Ureter (tissue), 1 donor: ENCODE measurements at regions not wholly inside any gene's neighbourhood (a gene's known extent, or its start where the extent isn't known, plus 50 kb on each side); places are given as distances from the start of the nearest gene placed in this dataset.

Source experiments
- DNase-seq: peaks from one replicate; pipeline ENCODE4 v3.0.0-alpha.2; 2020; ENCODE audit warnings: low spot score
- donor health status: DM: yes; HTN: yes; CAD: no.

DNA sequence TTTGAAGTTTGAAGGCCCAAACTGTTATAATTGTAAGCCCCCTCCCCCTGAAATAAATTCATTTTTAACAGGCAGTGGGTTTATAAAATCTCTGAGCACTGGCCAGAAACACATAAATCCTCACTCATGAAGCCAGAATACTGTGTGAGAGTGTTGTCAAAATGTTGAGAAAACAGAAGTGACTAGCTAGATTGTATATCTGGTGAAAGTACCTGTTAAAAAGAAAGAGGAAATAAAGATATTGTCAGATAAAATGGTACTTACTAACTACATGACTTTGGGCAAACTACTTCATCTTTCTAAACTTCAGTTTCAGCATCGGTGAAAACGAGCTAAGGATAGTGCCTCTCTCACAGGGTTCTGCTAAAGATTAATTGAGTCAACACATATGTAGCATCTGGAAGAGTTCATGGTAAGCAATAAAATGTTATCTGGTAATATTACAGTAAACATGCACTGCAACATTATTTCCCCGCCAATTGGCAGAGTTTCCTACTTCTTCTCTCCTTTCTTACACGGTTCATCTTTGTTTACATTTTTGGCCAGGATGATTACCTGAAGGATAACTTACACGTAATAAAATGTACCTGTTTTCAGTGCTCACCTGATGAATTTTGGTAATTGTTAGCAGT lies 202.5 kb upstream of the CHRM2 start:
- no peak for DNase-seq

DNA sequence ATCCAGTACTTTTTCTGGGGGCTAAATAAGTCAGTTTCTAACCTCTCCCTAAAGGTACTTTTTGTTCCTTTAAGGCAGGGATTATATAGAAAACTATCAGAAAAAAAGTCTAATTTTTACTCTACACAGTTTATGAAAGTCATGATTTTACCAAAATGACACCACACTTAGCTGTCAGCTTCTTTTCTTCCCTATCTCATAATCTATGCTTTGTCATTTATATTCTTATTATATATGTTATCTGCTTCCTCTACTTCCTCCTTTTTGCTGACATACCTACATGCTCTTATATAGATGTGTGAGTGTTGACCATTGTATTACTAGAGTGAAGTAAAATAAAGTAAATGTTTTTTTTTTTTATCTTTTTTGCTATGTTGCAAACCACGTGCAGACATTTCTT lies 203.9 kb upstream of the CHRM2 start:
- no peak for DNase-seq

DNA sequence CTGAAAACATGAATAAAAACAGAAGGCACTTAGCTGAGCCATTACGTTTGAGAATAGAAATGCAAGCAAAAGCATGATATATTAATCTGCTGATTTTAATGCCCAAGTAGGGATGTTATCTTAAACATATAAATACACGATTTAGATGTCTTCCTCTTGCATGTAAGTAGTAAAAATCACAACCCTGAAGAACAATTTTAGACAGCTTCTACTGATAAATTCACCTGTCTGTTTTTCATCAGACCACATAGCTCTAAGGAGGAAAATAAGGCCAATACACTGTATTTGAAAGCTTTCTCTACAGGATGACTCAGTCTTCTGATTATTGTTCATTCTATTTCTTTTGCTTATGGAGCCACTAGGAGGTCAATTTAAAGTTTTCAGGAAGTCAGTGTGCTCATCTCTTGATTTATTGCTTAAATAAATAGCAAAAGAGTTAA lies 210.9 kb upstream of the CHRM2 start:
- no peak for DNase-seq

DNA sequence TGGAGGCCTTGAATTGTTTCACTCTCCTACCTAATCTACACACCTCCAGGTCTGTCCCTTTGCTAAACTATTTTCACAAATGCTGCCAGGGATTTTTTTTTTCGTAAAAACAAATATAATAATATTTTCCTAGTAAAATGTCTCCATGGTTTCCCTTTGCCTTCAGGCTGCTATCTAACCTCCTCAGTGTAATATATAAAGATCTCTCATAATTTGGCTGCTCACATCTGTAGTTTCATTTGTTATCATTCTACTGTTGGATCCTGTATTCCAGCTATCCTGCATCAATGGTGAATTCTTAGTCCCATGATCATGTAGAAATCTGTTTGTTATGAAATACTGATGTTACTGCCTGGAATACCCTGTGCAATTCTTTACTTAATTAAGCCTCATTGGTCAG lies 211.9 kb upstream of the CHRM2 start:
- DNase-seq: no peak

DNA sequence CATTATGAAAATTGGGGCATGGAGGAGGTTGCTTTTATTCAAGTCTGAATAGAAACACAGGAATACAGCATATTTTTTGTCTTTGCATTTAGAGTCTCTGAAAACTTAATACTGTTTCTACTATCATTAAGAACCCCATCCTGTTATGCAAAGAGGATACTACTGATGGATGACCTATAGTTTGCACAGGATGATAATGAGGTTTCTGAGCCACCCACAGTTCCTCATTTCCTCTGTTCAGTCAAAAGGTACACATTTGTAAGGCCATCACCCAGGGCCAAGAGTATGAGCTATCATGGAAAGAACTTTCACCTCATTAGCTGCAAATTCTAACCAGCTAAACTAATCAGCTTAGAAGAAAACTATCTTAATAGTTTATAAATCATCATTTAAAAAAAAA lies 213.0 kb upstream of the CHRM2 start:
- no peak for DNase-seq

DNA sequence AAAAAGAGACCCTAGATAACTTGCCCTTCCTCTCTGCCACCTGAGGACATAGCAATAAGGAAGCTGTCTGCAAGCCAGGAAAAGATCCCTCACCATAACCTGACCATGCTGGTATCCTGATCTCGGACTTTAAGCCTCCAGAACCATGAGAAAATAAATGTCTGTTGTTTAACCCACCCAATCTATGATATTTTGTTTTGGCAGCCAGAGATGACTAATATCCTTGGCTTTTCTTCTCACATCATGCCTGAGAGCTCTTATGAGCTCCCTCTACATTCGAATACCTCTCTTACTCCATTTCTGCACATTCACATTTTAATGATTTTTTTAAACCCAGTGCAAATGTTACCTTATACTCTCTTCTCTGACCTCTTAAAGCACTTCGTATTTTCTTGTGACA lies 214.0 kb upstream of the CHRM2 start:
- no peak for DNase-seq

DNA sequence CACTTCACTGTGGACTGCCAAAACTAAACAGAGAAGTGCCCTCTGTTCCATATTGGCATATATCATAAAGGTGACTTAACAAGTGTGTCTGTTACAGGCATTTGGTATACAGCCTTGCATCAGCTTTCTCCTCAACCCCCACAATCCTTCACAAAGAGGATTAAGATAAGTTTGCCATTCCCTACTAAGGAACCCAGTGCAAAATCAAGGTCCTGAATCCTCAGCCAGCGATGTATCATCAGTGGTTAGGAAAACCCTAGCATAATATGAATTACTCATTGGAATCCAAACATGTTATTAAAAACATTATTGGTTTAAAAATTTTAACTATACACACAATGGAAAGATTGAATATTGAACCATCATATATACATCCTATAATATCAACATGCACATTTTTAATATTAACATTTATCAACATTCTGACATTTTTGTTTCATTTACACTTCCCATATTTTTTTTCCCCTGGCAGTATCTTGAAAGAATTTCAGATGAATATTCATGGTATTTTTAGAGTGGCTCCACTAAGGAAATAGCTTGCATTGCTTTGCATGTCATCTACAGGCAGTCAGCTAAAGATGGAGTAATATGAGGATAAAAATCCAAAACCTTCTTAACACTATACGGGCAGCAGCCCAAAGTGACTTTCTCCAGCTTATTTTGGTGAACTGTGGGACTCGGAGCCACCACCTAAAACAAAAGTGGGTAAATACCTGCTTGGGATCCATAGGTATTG lies 215.6 kb upstream of the CHRM2 start:
- no peak for DNase-seq

DNA sequence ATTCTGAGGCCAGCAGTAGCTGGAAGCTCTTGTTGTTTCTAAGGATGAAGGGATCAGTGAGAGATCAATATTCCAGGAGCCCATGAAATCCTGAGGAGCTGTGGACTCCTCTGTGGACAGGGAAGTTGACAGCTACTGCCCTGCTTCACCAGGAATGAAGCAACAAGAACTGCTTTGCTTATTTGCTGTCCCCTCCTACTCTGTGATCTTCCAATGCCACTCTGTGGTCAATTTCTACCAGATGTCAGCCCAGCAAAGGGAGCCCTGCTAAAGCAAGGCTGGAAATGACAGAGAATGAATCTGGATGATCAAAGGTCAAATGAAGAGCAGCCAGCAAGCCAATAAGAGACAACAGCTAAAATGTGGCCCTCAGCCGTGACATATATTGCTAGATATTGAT lies 227.5 kb upstream of the CHRM2 start:
- no peak for DNase-seq

DNA sequence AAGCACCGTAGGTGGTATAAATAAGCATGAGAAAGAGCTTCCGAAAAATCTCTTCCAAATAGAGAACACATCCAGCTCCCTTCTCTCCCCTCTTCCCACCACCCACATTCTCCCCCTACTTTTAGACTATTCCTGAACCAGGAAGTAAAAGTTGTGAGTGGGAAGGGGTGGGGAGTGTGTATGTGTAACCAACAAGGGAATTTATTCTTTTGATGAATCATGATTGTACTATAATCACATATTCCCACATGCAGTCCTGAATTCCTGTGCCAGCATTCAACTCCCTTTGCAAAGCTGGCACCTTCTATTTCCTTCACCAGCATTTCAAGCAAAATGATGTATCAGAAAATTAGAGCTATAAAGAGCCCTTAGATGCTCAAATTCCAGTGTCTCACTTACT lies 230.6 kb upstream of the CHRM2 start:
- no peak for DNase-seq

DNA sequence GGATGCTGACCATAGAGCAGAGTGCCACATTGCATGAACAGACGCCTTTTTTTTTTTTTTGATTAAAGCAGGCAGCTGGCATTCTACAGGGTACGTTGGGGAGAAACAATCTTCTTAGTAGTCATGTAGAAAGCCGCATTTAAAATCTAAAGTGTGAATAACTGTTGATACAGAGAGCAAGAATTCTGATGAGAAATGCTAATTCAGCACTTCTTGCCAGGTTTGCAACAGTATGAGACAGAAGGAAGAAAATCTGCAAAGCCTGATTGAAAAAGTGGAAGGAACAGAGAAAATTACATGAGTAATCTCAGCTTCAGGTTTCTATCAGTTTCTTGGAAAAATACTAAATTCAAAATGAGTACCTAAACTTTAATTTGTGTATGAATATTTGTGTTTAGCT lies 232.7 kb upstream of the CHRM2 start:
- DNase-seq: no peak

DNA sequence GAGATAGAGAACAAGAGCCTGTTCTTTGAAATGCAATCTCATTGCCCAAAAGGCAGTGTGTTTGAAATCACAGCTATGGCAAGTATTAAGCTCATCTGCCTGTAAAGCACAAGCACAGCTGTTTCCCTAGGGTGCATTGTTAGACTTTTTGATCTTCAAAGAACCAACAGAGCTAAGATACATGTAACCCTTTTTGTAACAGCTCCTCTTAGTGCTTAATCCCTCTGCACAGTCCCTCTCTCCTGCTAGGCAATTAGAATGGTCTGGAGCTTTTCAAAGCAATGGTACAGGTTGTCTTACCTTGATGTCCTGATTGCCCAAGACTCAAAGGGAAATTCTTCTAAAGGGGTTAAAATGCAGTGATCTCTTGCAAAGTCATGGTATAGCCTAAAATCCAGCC lies 249.6 kb upstream of the CHRM2 start:
- no peak for DNase-seq

DNA sequence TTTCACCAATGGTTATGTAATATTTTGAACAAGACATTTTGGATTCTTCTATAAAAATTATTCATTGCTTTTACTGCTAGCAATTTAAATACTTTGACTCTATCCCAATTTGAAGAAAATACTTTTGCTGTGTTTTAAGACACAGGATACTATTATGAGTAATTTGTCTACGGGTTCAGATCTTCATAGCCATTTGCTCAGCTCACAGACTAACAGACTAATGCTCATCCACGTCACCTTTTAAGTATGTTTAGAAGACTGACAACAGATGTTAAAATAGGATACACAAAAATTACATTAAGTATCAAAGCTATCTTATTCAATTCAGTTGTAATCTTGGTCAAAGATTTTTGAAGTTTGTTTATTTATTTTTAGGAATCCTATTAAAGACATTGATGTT lies 251.3 kb upstream of the CHRM2 start:
- no peak for DNase-seq

DNA sequence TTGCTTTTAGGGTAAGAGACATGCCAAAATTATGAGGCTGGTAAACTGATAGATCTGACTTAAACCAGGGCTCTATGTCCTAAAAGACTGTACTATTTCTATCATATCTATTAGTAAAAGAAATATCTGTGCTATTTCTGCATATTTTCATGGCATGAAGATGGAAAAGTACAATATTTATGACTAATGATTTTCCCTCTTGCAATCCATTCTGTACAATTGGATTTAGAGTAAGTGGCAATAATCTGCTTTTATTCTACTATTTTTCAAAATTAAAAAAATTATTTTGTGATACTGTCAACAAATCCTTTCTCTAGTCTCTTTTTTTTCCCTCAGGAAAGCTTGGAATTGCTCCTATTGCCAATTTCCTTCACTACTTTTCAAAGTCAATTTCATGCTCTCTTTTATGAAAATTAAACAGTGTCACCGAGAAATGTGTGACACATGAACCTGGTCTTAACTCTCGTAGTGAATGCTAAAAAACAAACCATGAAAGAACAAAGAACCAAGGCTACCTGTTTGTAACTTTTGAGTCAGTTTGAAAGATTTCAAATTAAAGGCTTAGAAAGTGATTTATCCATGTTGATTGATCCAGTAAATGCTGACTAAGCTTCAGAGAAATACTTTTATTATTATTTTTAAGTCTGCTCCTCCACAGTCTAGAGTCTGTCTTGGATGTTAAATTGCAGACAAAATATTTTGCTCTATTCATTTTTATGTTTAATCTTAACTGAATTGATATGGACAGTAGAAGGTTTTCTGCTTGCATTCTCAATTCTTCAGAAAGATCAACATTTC lies 262.7 kb upstream of the CHRM2 start:
- no peak for DNase-seq

DNA sequence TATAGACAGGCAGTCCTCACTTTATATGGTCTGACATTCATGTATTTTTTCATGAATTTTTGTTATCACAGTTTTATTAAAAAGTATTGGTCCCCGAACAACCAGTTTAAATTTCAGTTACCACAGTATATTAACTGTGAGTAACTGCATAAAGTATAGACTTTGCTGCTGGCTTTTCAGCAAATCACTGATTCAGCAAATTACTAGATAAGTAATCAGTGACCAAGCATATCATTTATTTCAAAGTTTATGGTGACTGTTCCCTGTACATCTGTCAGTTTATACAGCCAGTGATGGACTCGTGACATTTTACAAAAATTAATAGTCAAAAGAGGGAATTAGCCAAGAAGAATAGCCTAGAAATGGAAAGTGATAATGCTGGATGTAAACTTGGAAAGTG lies 266.7 kb upstream of the CHRM2 start:
- no peak for DNase-seq

DNA sequence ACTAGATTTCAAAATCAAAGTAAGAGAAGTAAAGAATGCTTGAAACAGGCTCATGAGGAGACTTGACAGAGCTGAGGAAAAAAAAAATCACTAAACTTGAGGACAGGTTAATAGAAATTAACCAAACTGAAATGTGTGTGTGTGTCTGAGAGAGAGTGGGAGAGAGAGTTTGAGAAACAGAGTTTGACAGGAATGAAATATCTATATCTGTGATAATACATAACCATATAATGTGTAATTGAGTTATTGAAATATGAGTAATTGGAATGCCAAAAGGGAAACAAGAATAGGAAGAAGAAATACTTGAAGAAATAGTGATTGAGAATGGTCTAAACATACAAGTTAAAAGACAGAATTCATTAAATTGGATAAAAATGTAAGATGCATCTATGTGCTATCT lies 268.0 kb upstream of the CHRM2 start:
- no peak for DNase-seq

DNA sequence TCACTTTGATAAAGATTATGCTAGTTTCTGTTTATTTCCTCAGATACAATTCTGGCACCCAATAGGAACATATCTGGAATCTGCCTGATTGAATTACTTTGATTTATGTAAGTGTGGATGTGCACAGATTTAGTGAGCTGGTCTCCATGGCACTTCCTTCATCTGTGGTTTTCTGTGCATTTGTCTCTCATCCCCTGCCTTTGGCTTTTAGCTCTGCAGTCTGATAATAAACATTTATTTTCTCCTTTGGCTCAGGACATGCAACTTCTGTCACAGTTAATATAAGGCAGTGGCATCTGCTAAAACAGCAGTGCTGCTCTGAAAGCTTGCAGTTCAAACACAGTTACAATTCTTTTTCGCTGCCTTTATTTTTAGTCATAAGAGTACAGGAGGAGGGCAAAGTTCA lies 273.7 kb upstream of the CHRM2 start:
- DNase-seq: no peak

DNA sequence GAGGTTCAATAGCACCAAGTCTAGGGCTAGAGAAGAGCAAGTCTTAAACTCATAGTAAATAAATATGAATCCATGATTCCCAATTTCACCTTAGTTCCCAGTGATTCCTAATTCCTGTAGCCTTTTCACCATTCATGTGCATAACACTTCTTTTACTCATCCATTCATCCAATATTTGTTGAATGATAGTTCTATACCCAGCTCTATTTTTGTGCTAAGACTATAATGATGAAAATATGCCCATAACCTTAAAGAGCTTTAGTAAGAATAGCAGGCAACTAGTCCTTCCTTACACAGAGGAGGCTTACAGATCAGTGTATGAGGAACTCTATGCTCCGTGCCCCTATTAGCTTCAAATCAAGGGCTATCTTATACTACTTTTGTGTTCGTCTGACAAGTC lies 280.2 kb upstream of the CHRM2 start:
- no peak for DNase-seq

DNA sequence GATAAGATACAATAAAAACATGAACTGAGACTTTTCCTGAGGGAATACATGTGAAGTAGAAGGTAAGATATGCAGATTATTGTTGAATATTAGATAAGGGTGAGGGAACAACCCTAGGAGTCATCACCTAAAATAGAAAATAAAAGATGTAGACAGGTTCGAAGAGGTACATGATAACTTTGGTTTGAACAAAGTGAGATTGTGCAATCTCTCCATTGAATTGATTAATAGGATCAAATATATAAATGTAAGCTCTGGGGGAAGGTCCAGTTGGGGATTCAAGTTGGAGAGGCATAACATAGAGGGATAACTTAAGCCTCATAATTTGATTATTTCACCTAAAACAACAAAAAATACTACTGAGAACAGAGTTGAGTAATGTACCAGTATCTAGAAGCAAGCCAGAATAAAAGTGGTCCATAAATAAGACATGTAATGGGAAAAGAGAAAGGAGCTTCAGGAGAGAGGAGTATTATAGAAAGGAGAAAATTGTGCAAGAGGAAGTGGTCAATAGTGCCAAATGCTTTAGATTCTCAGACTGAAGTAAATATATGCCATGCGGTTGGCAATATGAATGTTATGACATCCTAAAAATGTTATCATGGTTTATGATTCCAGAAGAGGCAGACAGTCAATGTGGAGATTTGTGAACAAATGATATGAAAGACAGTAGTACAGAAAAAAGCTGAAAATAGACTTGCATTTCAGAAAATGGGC lies 282.3 kb upstream of the CHRM2 start:
- DNase-seq: no peak

DNA sequence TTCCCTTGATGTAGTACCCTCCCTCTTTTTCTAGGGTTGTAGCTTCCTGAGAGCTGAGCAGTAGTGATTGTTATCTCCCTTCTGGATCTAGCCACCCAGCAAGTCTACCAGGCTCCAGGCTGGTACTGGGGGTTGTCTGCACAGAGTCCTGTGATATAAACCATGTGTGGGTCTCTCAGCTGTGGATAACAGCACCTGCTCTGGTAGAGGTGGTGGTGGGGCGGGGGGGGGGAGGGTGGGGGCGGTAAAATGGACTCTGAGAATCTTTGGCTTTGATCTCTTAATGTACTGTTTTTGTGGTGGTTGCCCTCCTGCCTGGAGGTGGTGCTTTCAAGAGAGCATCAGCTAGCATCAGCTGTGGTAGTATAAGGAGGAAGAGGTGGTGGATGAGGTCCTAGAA lies 302.0 kb upstream of the CHRM2 start:
- DNase-seq: no peak

DNA sequence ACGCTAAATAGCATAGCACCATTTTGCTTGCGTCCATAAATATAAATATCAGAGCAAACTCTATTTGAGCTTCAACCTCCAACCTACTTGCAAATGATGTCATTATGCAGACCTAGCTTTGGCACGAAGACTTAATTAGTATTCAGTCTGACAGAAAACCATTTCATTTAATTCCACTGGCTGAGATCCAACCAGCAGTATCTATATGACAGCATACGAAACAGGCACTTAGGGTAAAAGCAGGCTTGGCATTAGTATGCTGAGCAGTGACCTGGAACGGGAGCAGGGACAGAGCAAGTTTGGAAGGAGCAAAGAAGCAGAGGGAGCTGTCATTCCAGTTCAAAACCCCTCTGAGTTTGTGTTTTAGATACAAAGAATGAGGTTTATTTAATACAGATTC lies 312.5 kb upstream of the CHRM2 start:
- DNase-seq: no peak

DNA sequence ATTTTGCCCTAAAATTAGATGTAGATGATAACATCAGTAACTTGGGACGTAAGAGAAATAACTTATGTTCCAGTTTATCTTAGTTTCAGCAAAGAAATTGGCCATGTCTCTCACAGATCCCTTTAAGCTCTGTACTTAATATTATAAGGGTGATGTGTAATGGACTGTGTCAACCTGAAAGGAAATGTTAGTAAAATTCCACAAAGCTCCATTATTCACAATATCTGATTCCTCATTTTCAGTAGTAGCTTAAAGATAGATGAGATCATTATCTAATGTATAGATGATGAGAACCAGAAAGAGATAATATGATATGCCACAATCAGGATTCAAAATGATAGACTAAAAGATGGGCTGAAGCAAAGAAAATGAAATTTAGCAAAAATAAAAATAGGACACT lies 316.8 kb upstream of the CHRM2 start:
- DNase-seq: no peak

DNA sequence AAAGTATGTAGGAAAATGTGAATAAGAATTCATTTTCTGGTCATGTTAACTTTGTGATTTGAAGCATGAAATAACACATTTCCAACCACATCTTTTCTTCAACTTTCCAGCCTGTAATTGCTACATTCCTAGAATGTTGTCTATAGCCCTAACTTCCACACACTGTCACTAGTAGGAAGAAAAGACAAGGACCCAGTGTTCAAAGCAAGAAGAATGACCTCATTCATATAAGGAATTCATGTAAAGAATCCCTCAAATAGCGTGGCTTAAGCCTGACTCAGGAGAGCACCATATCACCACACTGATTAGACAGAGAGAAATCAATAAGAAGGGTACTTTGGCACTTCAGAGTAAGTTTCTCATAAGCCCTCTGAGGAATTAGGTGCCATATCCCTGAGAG lies 318.7 kb upstream of the CHRM2 start:
- no peak for DNase-seq
